ENCODE measurements at regions not wholly inside any gene's neighbourhood (a gene's known extent, or its start where the extent isn't known, plus 50 kb on each side); places are given as distances from the start of the nearest gene placed in this dataset.

- no peak for DNase-seq (ENCODE audit: low read depth in 2 of 3, low spot score in 1 of 3)
These were observed 447.3 kb upstream of the GJE1 start for GRCh38 chr6:141685416-141685815.

DNA sequence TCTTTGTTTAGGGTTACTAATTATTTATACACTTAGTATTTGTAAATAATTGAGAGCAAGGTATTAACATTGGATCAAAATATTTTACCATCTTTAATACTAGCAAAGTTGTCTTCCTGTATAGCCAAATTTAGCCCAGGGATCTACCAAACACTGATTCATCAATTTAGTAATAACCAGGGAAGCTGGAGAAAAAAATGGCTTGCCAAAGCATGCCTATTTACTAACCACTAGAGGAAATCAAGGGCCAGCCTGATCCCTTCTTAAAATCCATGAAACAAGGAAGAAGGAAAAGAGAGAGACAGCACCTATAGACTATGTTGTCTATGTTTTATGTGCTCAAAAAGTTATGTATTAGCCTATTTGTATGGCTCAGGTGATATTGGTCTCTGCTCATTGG is 450.3 kb upstream of the GJE1 start:
- DNase-seq (ENCODE audit: low read depth in 2 of 3, low spot score in 1 of 3), result no peak

- DNase-seq (ENCODE audit: low read depth in 2 of 3, low spot score in 1 of 3), result no peak
These were observed 455.0 kb upstream of the GJE1 start for GRCh38 chr6:141677598-141678211.

DNA sequence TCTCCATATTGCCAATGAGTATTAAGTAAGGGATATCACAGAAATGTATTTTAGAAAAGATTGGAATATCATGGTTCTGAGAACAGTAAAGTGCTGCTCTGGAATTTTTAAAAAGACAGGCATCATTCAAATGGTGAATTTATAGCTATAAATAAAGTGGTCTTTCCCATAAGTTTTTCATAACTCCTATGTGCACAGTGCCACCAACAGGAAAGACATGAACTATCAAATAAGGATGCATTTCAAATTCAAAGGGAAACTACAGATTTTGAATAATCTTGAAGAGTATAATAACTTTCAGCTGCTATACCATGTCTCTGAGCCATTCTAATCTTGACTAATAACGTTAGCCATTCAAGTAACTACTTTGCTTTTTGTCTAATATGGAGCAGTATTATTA is 456.8 kb upstream of the GJE1 start:
- no peak for DNase-seq (ENCODE audit: low read depth in 2 of 3, low spot score in 1 of 3)

DNA sequence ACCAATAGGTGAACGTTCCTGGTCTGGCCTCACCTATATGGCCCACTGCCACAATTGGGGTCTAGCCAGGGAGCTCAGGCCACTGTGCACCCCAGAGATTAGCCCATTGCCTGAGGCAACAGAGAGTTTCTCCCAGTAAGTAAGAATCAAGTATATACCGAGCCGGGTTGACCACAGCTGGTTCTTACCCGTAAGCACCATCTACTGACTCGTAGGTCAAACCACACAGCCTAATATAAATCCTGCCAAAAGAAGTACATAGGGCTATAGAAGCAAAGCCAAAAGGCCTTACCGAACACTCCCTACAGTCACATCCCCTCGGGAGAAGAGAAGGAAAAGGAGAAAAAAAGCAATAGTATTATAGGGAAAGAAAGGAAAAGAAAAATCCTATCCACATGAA is 463.6 kb upstream of the GJE1 start:
- no peak for DNase-seq (ENCODE audit: low read depth in 2 of 3, low spot score in 1 of 3)

GRCh38 chr6:141667580-141668309 is 465.0 kb upstream of the GJE1 start:
- no peak for DNase-seq (ENCODE audit: low read depth in 2 of 3, low spot score in 1 of 3)

DNA sequence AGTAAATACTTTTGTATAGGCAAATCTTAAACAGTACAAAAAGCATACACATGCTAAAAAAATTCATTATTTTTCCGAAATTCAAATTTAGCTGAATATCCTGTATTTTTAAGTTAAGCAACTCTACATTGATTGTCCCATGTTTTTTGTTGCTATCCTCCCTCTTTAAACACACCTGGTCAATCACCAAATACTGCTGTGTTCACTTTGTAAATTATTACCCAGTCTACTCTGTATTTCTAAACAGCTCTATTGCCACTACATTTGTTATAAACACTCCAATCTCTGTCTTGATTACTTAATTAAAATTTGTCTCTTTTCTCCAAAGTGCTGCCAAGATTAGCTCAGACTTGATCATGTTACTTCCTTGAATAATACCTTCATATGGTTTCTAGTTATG is 466.5 kb upstream of the GJE1 start:
- no peak for DNase-seq (ENCODE audit: low read depth in 2 of 3, low spot score in 1 of 3)

DNA sequence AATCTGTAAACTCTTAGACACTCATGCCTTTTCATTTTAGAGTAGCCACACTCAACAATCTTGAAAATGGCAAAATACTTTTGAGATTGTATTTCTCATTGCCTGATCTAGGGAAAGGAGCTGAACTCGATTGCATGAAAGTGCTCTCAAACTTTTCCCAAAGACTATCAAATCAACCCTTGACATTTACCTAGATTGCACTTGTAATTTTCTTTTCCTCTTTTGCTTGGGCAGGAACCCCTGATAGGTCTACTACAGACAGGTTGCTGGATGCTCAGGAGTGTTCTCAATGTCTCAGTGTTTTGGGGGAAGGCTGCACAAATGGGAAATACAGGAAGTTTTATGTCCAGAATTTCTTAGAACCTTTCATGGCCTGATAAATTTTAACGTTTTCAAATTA is 468.0 kb upstream of the GJE1 start:
- no peak for DNase-seq (ENCODE audit: low read depth in 2 of 3, low spot score in 1 of 3)

- DNase-seq (ENCODE audit: low read depth in 2 of 3, low spot score in 1 of 3), result no peak
These were observed 473.1 kb upstream of the GJE1 start for GRCh38 chr6:141659582-141659981.

DNA sequence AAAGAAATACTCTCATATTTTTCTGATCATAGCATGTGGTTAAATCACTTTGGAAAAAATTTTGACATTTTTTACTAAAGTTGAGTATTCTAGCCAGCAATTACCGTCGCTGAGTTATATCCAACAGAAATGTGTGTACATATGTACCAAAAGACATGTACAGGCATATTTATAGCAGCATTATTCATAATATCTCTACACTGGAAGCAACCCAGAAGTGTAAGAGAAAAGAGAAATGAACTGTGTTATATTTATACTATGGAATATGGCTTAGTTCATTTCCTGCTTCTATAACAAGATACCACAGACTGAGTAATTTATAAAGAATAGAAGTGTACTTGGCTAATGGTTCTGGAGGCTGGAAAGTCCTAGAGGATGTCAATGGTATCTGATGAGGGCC is 474.0 kb upstream of the GJE1 start:
- no peak for DNase-seq (ENCODE audit: low read depth in 2 of 3, low spot score in 1 of 3)

DNA sequence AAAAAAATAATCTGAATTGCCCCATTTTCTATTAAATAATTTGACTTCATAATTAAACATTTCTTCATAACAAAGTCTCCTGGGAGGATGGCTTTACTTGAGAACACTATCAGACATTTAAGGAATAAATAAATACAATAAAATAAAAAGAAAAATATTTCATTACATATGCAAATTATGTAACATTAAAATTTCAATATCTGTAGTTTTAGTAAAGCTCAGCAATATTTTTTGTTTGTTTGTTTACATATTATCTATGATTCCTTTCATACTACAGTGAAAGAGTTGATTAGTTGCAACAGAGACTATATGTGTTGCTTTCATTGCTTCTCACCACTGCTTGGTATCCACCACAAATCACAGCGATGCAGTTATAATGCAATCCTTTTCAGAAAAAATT is 474.9 kb upstream of the GJE1 start:
- DNase-seq (ENCODE audit: low read depth in 2 of 3, low spot score in 1 of 3), result no peak

DNA sequence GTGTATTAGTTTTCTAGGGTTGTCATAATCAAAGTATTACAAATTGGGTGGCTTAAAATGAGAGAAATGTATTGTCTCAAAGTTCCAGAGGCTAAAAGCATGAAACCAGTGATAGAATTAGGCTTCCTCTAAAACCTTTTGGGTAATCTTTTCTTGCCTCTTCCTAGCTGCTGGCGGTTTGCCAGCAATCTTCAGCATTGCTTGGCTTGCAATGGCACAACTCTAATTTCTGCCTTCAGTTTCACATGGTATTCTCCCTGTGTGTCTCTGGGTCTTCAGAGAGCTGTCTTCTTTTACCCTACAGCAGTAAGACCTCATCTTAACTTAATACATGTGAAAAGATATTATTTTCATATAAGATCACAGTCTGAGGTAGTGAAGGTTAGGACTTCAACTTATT is 479.1 kb upstream of the GJE1 start:
- DNase-seq (ENCODE audit: low read depth in 2 of 3, low spot score in 1 of 3), result no peak

- DNase-seq (ENCODE audit: low read depth in 2 of 3, low spot score in 1 of 3), result no peak
These were observed 490.8 kb upstream of the GJE1 start for GRCh38 chr6:141641951-141642350.

DNA sequence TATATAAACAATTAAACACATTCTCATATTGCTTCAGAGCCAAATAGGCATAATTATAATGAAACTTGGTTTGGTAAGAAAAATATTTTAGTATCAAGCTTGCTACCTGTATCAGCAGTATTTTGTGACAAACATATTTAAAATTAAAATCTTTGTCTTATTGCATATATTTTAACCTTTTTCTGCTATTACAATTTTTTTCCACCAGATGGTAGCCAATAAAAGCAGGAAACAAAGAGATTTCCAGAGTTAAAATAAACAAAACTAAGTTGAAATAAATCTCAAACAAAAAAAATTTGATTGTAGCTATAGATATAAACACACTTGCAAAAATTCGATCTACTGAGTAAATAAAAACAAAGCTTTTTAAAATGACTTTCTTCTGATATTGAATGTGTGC is 491.3 kb upstream of the GJE1 start:
- DNase-seq (ENCODE audit: low read depth in 2 of 3, low spot score in 1 of 3), result no peak

GRCh38 chr6:141635621-141636020 is 497.1 kb upstream of the GJE1 start:
- no peak for DNase-seq (ENCODE audit: low read depth in 2 of 3, low spot score in 1 of 3)

DNA sequence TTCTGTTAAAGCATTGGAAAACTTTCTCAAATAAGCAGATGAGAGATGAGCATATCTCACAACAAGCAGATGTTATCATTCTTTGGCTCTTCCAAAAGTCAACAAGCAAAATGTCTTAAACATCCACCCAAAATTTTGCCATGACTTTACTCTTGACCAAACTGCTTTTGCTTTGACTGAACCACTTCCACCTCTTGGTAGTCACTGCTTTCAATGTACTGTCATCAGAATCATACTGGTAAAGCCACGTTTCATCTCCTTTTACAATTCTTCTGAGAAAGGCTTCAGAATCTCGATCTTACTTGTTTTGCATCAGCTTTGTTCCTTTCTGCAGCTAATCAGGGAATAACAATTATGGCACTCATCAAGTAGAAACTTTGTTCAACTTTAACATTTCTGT is 498.5 kb upstream of the GJE1 start:
- no peak for DNase-seq (ENCODE audit: low read depth in 2 of 3, low spot score in 1 of 3)

- DNase-seq (ENCODE audit: low read depth in 2 of 3, low spot score in 1 of 3), result no peak
These were observed 508.4 kb upstream of the GJE1 start for GRCh38 chr6:141624301-141624700.

DNA sequence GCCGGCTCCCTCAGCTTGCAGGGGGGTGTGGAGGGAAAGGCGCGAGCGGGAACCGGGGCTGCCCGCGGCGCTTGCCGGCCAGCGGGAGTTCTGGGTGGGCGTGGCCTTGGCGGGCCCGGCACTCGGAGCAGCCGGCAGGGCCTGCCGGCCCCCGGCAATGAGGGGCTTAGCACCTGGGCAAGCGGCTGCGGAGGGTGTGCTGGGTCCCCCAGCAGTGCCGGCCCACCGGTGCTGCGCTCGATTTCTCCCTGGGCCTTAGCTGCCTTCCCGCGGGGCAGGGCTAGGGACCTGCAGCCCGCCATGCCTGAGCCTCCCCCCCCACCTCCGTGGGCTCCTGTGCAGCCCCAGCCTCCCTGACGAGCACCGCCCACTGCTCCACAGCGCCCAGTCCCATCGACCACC is 514.5 kb upstream of the GJE1 start:
- no peak for DNase-seq (ENCODE audit: low read depth in 2 of 3, low spot score in 1 of 3)

DNA sequence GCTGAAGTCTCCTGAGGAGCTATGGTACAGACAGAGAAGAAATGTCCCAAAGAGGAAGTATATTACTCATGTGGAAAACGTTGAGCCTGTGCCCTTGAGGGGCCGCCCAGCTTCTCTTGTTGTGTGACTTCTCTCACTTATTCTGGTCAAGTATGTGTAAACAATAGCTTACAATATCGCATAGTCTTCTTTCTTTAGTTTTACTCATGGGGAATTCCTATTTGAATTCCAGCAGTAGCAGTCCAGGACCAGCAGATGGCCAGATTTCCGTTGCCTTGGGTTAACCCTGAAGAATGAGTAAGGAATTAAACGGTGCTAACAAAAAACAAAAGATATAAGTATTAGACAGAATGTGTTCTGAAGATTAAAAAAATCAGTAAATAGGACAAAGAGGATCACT is 522.0 kb upstream of the GJE1 start:
- DNase-seq (ENCODE audit: low read depth in 2 of 3, low spot score in 1 of 3), result no peak

DNA sequence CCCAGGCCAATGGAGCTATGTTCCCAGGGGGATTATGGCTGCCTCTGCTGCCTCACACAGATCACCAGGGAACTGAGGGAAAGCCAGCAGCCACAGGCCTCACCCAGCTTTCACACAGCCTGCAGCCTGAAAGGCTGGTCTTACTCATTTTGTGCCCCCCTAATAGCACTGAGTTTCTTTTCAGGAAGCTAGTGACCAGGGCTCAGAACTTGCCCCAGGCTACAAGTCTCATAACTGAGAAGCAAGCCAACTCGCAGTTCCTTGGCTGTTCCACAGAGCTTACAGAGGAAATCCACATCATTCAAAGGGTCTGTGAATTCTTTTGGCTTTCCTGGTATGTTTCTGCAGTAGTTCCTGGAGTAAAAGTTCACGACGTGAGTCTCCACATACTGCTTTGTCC is 524.8 kb upstream of the GJE1 start:
- no peak for DNase-seq (ENCODE audit: low read depth in 2 of 3, low spot score in 1 of 3)

DNA sequence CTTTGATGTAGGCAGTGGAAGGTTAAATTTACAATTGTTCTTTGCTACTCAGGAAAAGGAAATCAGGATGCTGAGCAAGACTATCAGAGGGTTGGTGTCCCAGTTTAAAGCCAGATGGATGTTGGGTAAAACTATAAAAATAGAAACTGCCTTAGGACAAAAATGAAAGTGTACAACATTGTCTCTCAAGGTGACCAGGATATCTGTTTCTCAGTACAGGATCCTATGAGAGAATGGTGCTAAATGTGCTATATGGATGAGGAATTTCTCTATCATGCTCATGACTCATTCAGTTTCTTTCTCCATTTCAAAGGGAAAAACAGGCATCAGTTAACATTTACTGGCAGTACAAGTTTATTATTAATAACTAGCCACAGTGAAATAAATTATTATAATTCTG is 534.2 kb upstream of the GJE1 start:
- DNase-seq (ENCODE audit: low read depth in 2 of 3, low spot score in 1 of 3), result no peak

GRCh38 chr6:141594874-141595273 is 537.9 kb upstream of the GJE1 start:
- no peak for DNase-seq (ENCODE audit: low read depth in 2 of 3, low spot score in 1 of 3)

- no peak for DNase-seq (ENCODE audit: low read depth in 2 of 3, low spot score in 1 of 3)
These were observed 539.4 kb upstream of the GJE1 start for GRCh38 chr6:141593311-141593710.

All from stimulated activated CD4-positive, alpha-beta T cell treated with anti-CD3 and anti-CD28 coated beads, Interleukin-12 subunit alpha, Interleukin-12 subunit beta, amount 100 ng/mL, for 48 hours (primary cell).